HFFc6 (cell line): ENCODE measurements at regions not wholly inside any gene's neighbourhood (a gene's known extent, or its start where the extent isn't known, plus 50 kb on each side); places are given as distances from the start of the nearest gene placed in this dataset.

Experiments used
- DNase-seq: peaks from one replicate; pipeline ENCODE4 v3.0.0-alpha.2; 2018
- H3K27ac Mint-ChIP-seq: 2 replicates; pipeline ENCODE4 v1.8.0; 2020; ENCODE audit warnings: mild to moderate bottlenecking, mixed read lengths
- H3K27me3 Mint-ChIP-seq: 2 replicates; pipeline ENCODE4 v1.8.0; 2021; ENCODE audit warnings: mild to moderate bottlenecking, moderate library complexity, mixed read lengths; ENCODE audit not compliant: insufficient read depth
- H3K36me3 Mint-ChIP-seq: 2 replicates; pipeline ENCODE4 v1.8.0; 2021; ENCODE audit warnings: low read depth, mixed read lengths
- H3K4me1 Mint-ChIP-seq: 2 replicates; pipeline ENCODE4 v1.8.0; 2020; ENCODE audit warnings: low read depth, mixed read lengths
- H3K4me3 Mint-ChIP-seq: 2 replicates; pipeline ENCODE4 v1.8.0; 2020; ENCODE audit warnings: mild to moderate bottlenecking, moderate library complexity, mixed read lengths
- H3K9me3 Mint-ChIP-seq: 2 replicates; pipeline ENCODE4 v1.8.0; 2020; ENCODE audit warnings: mild to moderate bottlenecking, mixed read lengths
- CTCF ChIP-seq: fragments of 200-600 bp; sonication (generic); IDR thresholded peaks from 2 replicates; pipeline ENCODE4 v1.5.0; 2021; ENCODE audit warnings: antibody characterized with exemption, mild to moderate bottlenecking

- peaks cover 1% of the 10 kb centered on the region; the same call in 1 of the 2 replicates for H3K27me3 Mint-ChIP-seq
- no peak overlapping the region for H3K4me3 Mint-ChIP-seq
- no peak for DNase-seq
- H3K36me3 Mint-ChIP-seq: no peaks in the 10 kb centered on the region
- H3K9me3 Mint-ChIP-seq: no peaks in the 10 kb centered on the region
- TF ChIP-seq CTCF: no peak
- no peaks in the 10 kb centered on the region for H3K4me1 Mint-ChIP-seq
- no peak overlapping the region for H3K27ac Mint-ChIP-seq
Measured at GRCh38 chrY:14411334-14411733, 113.0 kb upstream of the NLGN4Y start.

- TF ChIP-seq CTCF: no peak
- Mint-ChIP-seq H3K4me1 (no peaks in the 10 kb centered on the region), H3K36me3 (no peaks in the 10 kb centered on the region), H3K9me3 (no peaks in the 10 kb centered on the region; the same call in 1 of the 2 replicates), H3K27ac (no peak overlapping the region), H3K27me3 (no peaks in the 10 kb centered on the region), H3K4me3 (no peak overlapping the region)
- no peak for DNase-seq
Measured at GRCh38 chrY:14436546-14436945, 87.8 kb upstream of the NLGN4Y start.

GRCh38 chrY:14437626-14438025 lies 86.7 kb upstream of the NLGN4Y start:
- no peak for TF ChIP-seq CTCF

GRCh38 chrY:14438395-14438794 lies 85.9 kb upstream of the NLGN4Y start:
- H3K4me3 Mint-ChIP-seq: no peak overlapping the region
- H3K27me3 Mint-ChIP-seq: no peaks in the 10 kb centered on the region; the same call in 1 of the 2 replicates
- H3K36me3 Mint-ChIP-seq: no peaks in the 10 kb centered on the region
- H3K9me3 Mint-ChIP-seq: no peaks in the 10 kb centered on the region; the same call in 1 of the 2 replicates
- DNase-seq: no peak
- H3K27ac Mint-ChIP-seq: no peak overlapping the region
- H3K4me1 Mint-ChIP-seq: no peaks in the 10 kb centered on the region
- no peak for TF ChIP-seq CTCF

More at GRCh38 chrY:14437626-14438025, 86.7 kb upstream of the NLGN4Y start:
- Mint-ChIP-seq H3K36me3 (no peaks in the 10 kb centered on the region), H3K27me3 (no peaks in the 10 kb centered on the region; the same call in 1 of the 2 replicates), H3K4me3 (no peak overlapping the region), H3K4me1 (no peaks in the 10 kb centered on the region), H3K27ac (no peak overlapping the region), H3K9me3 (no peaks in the 10 kb centered on the region; the same call in 1 of the 2 replicates)
- no peak for DNase-seq

GRCh38 chrY:14444550-14444949 lies 79.8 kb upstream of the NLGN4Y start:
- TF ChIP-seq CTCF: no peak
- H3K27ac Mint-ChIP-seq: no peak overlapping the region
- H3K27me3 Mint-ChIP-seq: no peaks in the 10 kb centered on the region; the same call in 1 of the 2 replicates
- DNase-seq: no peak
- no peaks in the 10 kb centered on the region for H3K4me1 Mint-ChIP-seq
- no peaks in the 10 kb centered on the region; the same call in 1 of the 2 replicates for H3K9me3 Mint-ChIP-seq
- H3K4me3 Mint-ChIP-seq: no peak overlapping the region
- H3K36me3 Mint-ChIP-seq: no peaks in the 10 kb centered on the region
